ENCODE measurements at regions not wholly inside any gene's neighbourhood (a gene's known extent, or its start where the extent isn't known, plus 50 kb on each side); places are given as distances from the start of the nearest gene placed in this dataset.

GRCh38 chr2:226414335-226414734 is 385.3 kb downstream of the IRS1 start:
- Histone ChIP-seq H3K9me3 (ENCODE audit: control insufficient read depth, low read depth, low read length) (no peaks in the 10 kb centered on the region), H3K27ac (ENCODE audit: low read length) (no peak overlapping the region), H3K27me3 (ENCODE audit: control insufficient read depth, insufficient read depth, low read length) (no peaks in the 10 kb centered on the region), H3K4me3 (ENCODE audit: low read length) (no peak overlapping the region), H3K4me1 (ENCODE audit: control insufficient read depth, low read depth, low read length) (no peaks in the 10 kb centered on the region), H3K9ac (ENCODE audit: low read length) (no peak overlapping the region), H3K36me3 (ENCODE audit: control insufficient read depth, low read depth, low read length) (no peaks in the 10 kb centered on the region)

- Histone ChIP-seq H3K9ac (ENCODE audit: low read length) (no peak overlapping the region), H3K4me3 (ENCODE audit: low read length) (no peak overlapping the region), H3K36me3 (ENCODE audit: control insufficient read depth, low read depth, low read length) (no peaks in the 10 kb centered on the region), H3K4me1 (ENCODE audit: control insufficient read depth, low read depth, low read length) (no peaks in the 10 kb centered on the region), H3K9me3 (ENCODE audit: control insufficient read depth, low read depth, low read length) (no peaks in the 10 kb centered on the region), H3K27me3 (ENCODE audit: control insufficient read depth, insufficient read depth, low read length) (no peaks in the 10 kb centered on the region), H3K27ac (ENCODE audit: low read length) (no peak overlapping the region)
These were observed 386.0 kb downstream of the IRS1 start for GRCh38 chr2:226413498-226414130.

- no peak overlapping the region for H3K27ac ChIP-seq (ENCODE audit: low read length)
- H3K27me3 ChIP-seq (ENCODE audit: control insufficient read depth, insufficient read depth, low read length) = no peaks in the 10 kb centered on the region
- no peaks in the 10 kb centered on the region for H3K36me3 ChIP-seq (ENCODE audit: control insufficient read depth, low read depth, low read length)
- no peak overlapping the region for H3K4me3 ChIP-seq (ENCODE audit: low read length)
- no peak overlapping the region for H3K9ac ChIP-seq (ENCODE audit: low read length)
- peaks cover 5% of the 10 kb centered on the region for H3K4me1 ChIP-seq (ENCODE audit: control insufficient read depth, low read depth, low read length)
- H3K9me3 ChIP-seq (ENCODE audit: control insufficient read depth, low read depth, low read length) = no peaks in the 10 kb centered on the region
These were observed 387.8 kb downstream of the IRS1 start for GRCh38 chr2:226411727-226412360.

GRCh38 chr2:226411205-226411604 is 388.4 kb downstream of the IRS1 start:
- Histone ChIP-seq H3K36me3 (ENCODE audit: control insufficient read depth, low read depth, low read length) (no peaks in the 10 kb centered on the region), H3K9ac (ENCODE audit: low read length) (no peak overlapping the region), H3K9me3 (ENCODE audit: control insufficient read depth, low read depth, low read length) (no peaks in the 10 kb centered on the region), H3K27me3 (ENCODE audit: control insufficient read depth, insufficient read depth, low read length) (no peaks in the 10 kb centered on the region), H3K27ac (ENCODE audit: low read length) (no peak overlapping the region), H3K4me3 (ENCODE audit: low read length) (no peak overlapping the region), H3K4me1 (ENCODE audit: control insufficient read depth, low read depth, low read length) (peaks cover 5% of the 10 kb centered on the region)

- Histone ChIP-seq H3K27ac (ENCODE audit: low read length) (no peak overlapping the region), H3K36me3 (ENCODE audit: control insufficient read depth, low read depth, low read length) (no peaks in the 10 kb centered on the region), H3K4me1 (ENCODE audit: control insufficient read depth, low read depth, low read length) (peaks cover 5% of the 10 kb centered on the region), H3K9ac (ENCODE audit: low read length) (no peak overlapping the region), H3K9me3 (ENCODE audit: control insufficient read depth, low read depth, low read length) (no peaks in the 10 kb centered on the region), H3K27me3 (ENCODE audit: control insufficient read depth, insufficient read depth, low read length) (no peaks in the 10 kb centered on the region), H3K4me3 (ENCODE audit: low read length) (no peak overlapping the region)
These were observed 389.3 kb downstream of the IRS1 start for GRCh38 chr2:226410247-226410835.

GRCh38 chr2:226409134-226409533 is 390.5 kb downstream of the IRS1 start:
- peaks cover 5% of the 10 kb centered on the region for H3K4me1 ChIP-seq (ENCODE audit: control insufficient read depth, low read depth, low read length)
- no peaks in the 10 kb centered on the region for H3K9me3 ChIP-seq (ENCODE audit: control insufficient read depth, low read depth, low read length)
- no peaks in the 10 kb centered on the region for H3K36me3 ChIP-seq (ENCODE audit: control insufficient read depth, low read depth, low read length)

GRCh38 chr2:226408141-226408540 is 391.5 kb downstream of the IRS1 start:
- Histone ChIP-seq H3K4me1 (ENCODE audit: control insufficient read depth, low read depth, low read length) (peaks cover 5% of the 10 kb centered on the region), H3K36me3 (ENCODE audit: control insufficient read depth, low read depth, low read length) (no peaks in the 10 kb centered on the region), H3K4me3 (ENCODE audit: low read length) (no peak overlapping the region), H3K9me3 (ENCODE audit: control insufficient read depth, low read depth, low read length) (no peaks in the 10 kb centered on the region), H3K9ac (ENCODE audit: low read length) (no peak overlapping the region), H3K27ac (ENCODE audit: low read length) (no peak overlapping the region), H3K27me3 (ENCODE audit: control insufficient read depth, insufficient read depth, low read length) (no peaks in the 10 kb centered on the region)

More at GRCh38 chr2:226409134-226409533, 390.5 kb downstream of the IRS1 start:
- no peak overlapping the region for H3K4me3 ChIP-seq (ENCODE audit: low read length)
- no peaks in the 10 kb centered on the region for H3K27me3 ChIP-seq (ENCODE audit: control insufficient read depth, insufficient read depth, low read length)
- no peak overlapping the region for H3K27ac ChIP-seq (ENCODE audit: low read length)
- H3K9ac ChIP-seq (ENCODE audit: low read length) = no peak overlapping the region

- Histone ChIP-seq H3K27ac (ENCODE audit: low read length) (no peak overlapping the region), H3K4me3 (ENCODE audit: low read length) (no peak overlapping the region), H3K36me3 (ENCODE audit: control insufficient read depth, low read depth, low read length) (no peaks in the 10 kb centered on the region), H3K9me3 (ENCODE audit: control insufficient read depth, low read depth, low read length) (no peaks in the 10 kb centered on the region), H3K27me3 (ENCODE audit: control insufficient read depth, insufficient read depth, low read length) (no peaks in the 10 kb centered on the region), H3K9ac (ENCODE audit: low read length) (no peak overlapping the region), H3K4me1 (ENCODE audit: control insufficient read depth, low read depth, low read length) (peaks cover 5% of the 10 kb centered on the region)
These were observed 392.5 kb downstream of the IRS1 start for GRCh38 chr2:226407135-226407534.

- Histone ChIP-seq H3K27ac (ENCODE audit: low read length) (no peak overlapping the region), H3K36me3 (ENCODE audit: control insufficient read depth, low read depth, low read length) (no peaks in the 10 kb centered on the region), H3K9me3 (ENCODE audit: control insufficient read depth, low read depth, low read length) (no peaks in the 10 kb centered on the region), H3K27me3 (ENCODE audit: control insufficient read depth, insufficient read depth, low read length) (no peaks in the 10 kb centered on the region), H3K4me3 (ENCODE audit: low read length) (no peak overlapping the region), H3K4me1 (ENCODE audit: control insufficient read depth, low read depth, low read length) (peaks cover 5% of the 10 kb centered on the region), H3K9ac (ENCODE audit: low read length) (no peak overlapping the region)
These were observed 394.2 kb downstream of the IRS1 start for GRCh38 chr2:226405465-226405864.

GRCh38 chr2:226403369-226403768 is 396.3 kb downstream of the IRS1 start:
- no peaks in the 10 kb centered on the region for H3K9me3 ChIP-seq (ENCODE audit: control insufficient read depth, low read depth, low read length)
- no peak overlapping the region for H3K4me3 ChIP-seq (ENCODE audit: low read length)
- H3K36me3 ChIP-seq (ENCODE audit: control insufficient read depth, low read depth, low read length) = no peaks in the 10 kb centered on the region
- no peak overlapping the region for H3K27ac ChIP-seq (ENCODE audit: low read length)
- H3K27me3 ChIP-seq (ENCODE audit: control insufficient read depth, insufficient read depth, low read length) = no peaks in the 10 kb centered on the region
- H3K9ac ChIP-seq (ENCODE audit: low read length) = no peak overlapping the region
- H3K4me1 ChIP-seq (ENCODE audit: control insufficient read depth, low read depth, low read length) = peaks cover 4% of the 10 kb centered on the region

- Histone ChIP-seq H3K36me3 (ENCODE audit: control insufficient read depth, low read depth, low read length) (no peaks in the 10 kb centered on the region), H3K9me3 (ENCODE audit: control insufficient read depth, low read depth, low read length) (no peaks in the 10 kb centered on the region), H3K4me3 (ENCODE audit: low read length) (no peak overlapping the region)
These were observed 400.6 kb downstream of the IRS1 start for GRCh38 chr2:226399006-226399405.

GRCh38 chr2:226398580-226398979 is 401.0 kb downstream of the IRS1 start:
- Histone ChIP-seq H3K9ac (ENCODE audit: low read length) (no peak overlapping the region), H3K27ac (ENCODE audit: low read length) (no peak overlapping the region), H3K4me3 (ENCODE audit: low read length) (no peak overlapping the region), H3K9me3 (ENCODE audit: control insufficient read depth, low read depth, low read length) (no peaks in the 10 kb centered on the region), H3K36me3 (ENCODE audit: control insufficient read depth, low read depth, low read length) (no peaks in the 10 kb centered on the region), H3K4me1 (ENCODE audit: control insufficient read depth, low read depth, low read length) (no peaks in the 10 kb centered on the region), H3K27me3 (ENCODE audit: control insufficient read depth, insufficient read depth, low read length) (no peaks in the 10 kb centered on the region)

More at GRCh38 chr2:226399006-226399405, 400.6 kb downstream of the IRS1 start:
- Histone ChIP-seq H3K27me3 (ENCODE audit: control insufficient read depth, insufficient read depth, low read length) (no peaks in the 10 kb centered on the region), H3K9ac (ENCODE audit: low read length) (no peak overlapping the region), H3K4me1 (ENCODE audit: control insufficient read depth, low read depth, low read length) (no peaks in the 10 kb centered on the region), H3K27ac (ENCODE audit: low read length) (no peak overlapping the region)
